PC-9 (cell line): ENCODE measurements at regions not wholly inside any gene's neighbourhood (a gene's known extent, or its start where the extent isn't known, plus 50 kb on each side); places are given as distances from the start of the nearest gene placed in this dataset.

Source experiments
- BruUV-seq: library from RNA; stranded (reverse); fragments of 400-500 nt; replicated peaks from 2 replicates; lab custom pipeline; 2021; lab: Mats Ljungman, UMichigan
- CTCF ChIA-PET: fragments of 300-600 bp; sonication (Branson Sonifier 250); formaldehyde crosslinking; loops from one replicate; lab custom pipeline; 2022; ENCODE audit warnings: antibody characterized with exemption; lab: Charles Lee
- POLR2A ChIA-PET: fragments of 300-600 bp; sonication (Branson Sonifier 250); formaldehyde crosslinking; loops from one replicate; lab custom pipeline; 2022; ENCODE audit warnings: antibody characterized with exemption; ENCODE audit not compliant: unreplicated experiment; lab: Charles Lee
- DNase-seq, 2 experiments: peaks; one replicate each; pipeline versions ENCODE4 v3.0.0 to v3.0.0-alpha.2; 2015 to 2022; ENCODE audit warnings: mixed read lengths in 1 of 2
- H2AFZ ChIP-seq: fragments of 200-600 bp; sonication (generic); 2 replicates; pipeline ENCODE4 v1.8.1; 2017; ENCODE audit warnings: antibody characterized with exemption
- H3F3A ChIP-seq: fragments of 200-600 bp; sonication (generic); 2 replicates; pipeline ENCODE4 v1.8.1; 2017; ENCODE audit warnings: antibody characterized with exemption, mild to moderate bottlenecking, low read depth; ENCODE audit not compliant: insufficient read depth
- H3K27ac ChIP-seq: fragments of 200-600 bp; sonication (generic); 2 replicates; pipeline ENCODE4 v1.6.1; 2016; ENCODE audit warnings: mixed run types
- H3K27me3 ChIP-seq: fragments of 200-600 bp; sonication (generic); 2 replicates; pipeline ENCODE4 v1.6.1; 2016; ENCODE audit warnings: low read depth, mixed run types; ENCODE audit not compliant: insufficient read depth
- H3K36me3 ChIP-seq: fragments of 200-600 bp; sonication (generic); 2 replicates; pipeline ENCODE4 v1.6.1; 2016; ENCODE audit warnings: low read depth, mixed run types
- H3K4me1 ChIP-seq: fragments of 200-600 bp; sonication (generic); replicated peaks from 2 replicates; pipeline ENCODE4 v1.6.1; 2016; ENCODE audit warnings: mixed run types; ENCODE audit not compliant: insufficient read depth
- H3K4me2 ChIP-seq: fragments of 200-600 bp; sonication (generic); 2 replicates; pipeline ENCODE4 v1.6.1; 2017; ENCODE audit warnings: mixed run types
- H3K4me3 ChIP-seq: fragments of 200-600 bp; sonication (generic); 2 replicates; pipeline ENCODE4 v1.6.1; 2016; ENCODE audit warnings: mixed run types
- H3K79me2 ChIP-seq: fragments of 200-600 bp; sonication (generic); 2 replicates; pipeline ENCODE4 v1.6.1; 2017; ENCODE audit warnings: low read depth, mixed run types
- H3K9me2 ChIP-seq: fragments of 200-600 bp; sonication (generic); 2 replicates; pipeline ENCODE4 v1.8.1; 2017; ENCODE audit warnings: mild to moderate bottlenecking; ENCODE audit not compliant: insufficient read depth
- H3K9me3 ChIP-seq: fragments of 200-600 bp; sonication (generic); 2 replicates; pipeline ENCODE4 v1.8.1; 2016; ENCODE audit warnings: low read depth; ENCODE audit not compliant: insufficient read depth
- H4K20me1 ChIP-seq: fragments of 200-600 bp; sonication (generic); 2 replicates; pipeline ENCODE4 v1.8.1; 2017; ENCODE audit not compliant: insufficient read depth
- EZH2 ChIP-seq: fragments of 200-600 bp; sonication (generic); IDR thresholded peaks from 2 replicates; pipeline ENCODE4 v1.8.0; 2017; ENCODE audit warnings: antibody characterized with exemption, low read depth
- intact Hi-C: fragments of 100-400 bp; cut with micrococcal nuclease; formaldehyde crosslinking; loops from one replicate; pipeline ENCODE4 v1.10.0; 2022; ENCODE audit not compliant: unreplicated experiment
- TF ChIP-seq, protein P1 (sequence below): fragments of 200-600 bp; sonication (generic); conservative IDR thresholded peaks from 2 replicates; pipeline ENCODE4 v1.6.1; 2017; ENCODE audit warnings: mixed run types, antibody characterized with exemption, mild to moderate bottlenecking, moderate library complexity

DNA sequence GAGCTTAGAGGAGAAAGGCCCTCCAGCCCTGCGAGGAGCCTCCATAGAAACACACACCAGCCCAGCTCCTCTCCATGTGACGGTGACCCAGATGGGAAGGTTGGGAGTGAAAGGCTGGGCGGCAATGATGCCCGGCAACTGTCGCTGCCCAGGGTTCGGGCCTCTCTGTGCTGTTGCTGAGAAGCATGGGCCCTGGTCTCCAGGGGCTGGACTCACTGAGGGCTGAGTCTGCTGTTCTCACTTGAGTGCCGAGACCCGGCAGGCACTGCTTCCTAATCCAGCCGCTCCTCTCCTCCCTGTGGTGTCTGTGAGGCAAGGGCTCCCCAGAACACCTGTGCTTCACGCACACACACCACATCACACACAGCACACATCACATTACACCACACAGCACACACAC lies 493.6 kb downstream of the GADD45G start:
- Histone ChIP-seq H3K4me3 (no peak overlapping the region), H3K9me2 (no peaks in the 10 kb centered on the region), H3K27me3 (peaks cover 68% of the 10 kb centered on the region), H3K27ac (no peak overlapping the region), H2AFZ (no peak overlapping the region), H3K36me3 (no peaks in the 10 kb centered on the region), H3K9me3 (no peaks in the 10 kb centered on the region), H3K79me2 (no peaks in the 10 kb centered on the region), H3F3A (no peaks in the 10 kb centered on the region), H3K4me2 (no peak overlapping the region), H3K4me1 (no peaks in the 10 kb centered on the region), H4K20me1 (no peaks in the 10 kb centered on the region)
- TF ChIP-seq, protein P1, sequence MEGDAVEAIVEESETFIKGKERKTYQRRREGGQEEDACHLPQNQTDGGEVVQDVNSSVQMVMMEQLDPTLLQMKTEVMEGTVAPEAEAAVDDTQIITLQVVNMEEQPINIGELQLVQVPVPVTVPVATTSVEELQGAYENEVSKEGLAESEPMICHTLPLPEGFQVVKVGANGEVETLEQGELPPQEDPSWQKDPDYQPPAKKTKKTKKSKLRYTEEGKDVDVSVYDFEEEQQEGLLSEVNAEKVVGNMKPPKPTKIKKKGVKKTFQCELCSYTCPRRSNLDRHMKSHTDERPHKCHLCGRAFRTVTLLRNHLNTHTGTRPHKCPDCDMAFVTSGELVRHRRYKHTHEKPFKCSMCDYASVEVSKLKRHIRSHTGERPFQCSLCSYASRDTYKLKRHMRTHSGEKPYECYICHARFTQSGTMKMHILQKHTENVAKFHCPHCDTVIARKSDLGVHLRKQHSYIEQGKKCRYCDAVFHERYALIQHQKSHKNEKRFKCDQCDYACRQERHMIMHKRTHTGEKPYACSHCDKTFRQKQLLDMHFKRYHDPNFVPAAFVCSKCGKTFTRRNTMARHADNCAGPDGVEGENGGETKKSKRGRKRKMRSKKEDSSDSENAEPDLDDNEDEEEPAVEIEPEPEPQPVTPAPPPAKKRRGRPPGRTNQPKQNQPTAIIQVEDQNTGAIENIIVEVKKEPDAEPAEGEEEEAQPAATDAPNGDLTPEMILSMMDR = no peak
- no TSS peak for BruUV-seq
- DNase-seq = no peak
- POLR2A ChIA-PET = no interaction called here
- intact Hi-C loops = no loop called here
- CTCF ChIA-PET = no interaction called here

DNA sequence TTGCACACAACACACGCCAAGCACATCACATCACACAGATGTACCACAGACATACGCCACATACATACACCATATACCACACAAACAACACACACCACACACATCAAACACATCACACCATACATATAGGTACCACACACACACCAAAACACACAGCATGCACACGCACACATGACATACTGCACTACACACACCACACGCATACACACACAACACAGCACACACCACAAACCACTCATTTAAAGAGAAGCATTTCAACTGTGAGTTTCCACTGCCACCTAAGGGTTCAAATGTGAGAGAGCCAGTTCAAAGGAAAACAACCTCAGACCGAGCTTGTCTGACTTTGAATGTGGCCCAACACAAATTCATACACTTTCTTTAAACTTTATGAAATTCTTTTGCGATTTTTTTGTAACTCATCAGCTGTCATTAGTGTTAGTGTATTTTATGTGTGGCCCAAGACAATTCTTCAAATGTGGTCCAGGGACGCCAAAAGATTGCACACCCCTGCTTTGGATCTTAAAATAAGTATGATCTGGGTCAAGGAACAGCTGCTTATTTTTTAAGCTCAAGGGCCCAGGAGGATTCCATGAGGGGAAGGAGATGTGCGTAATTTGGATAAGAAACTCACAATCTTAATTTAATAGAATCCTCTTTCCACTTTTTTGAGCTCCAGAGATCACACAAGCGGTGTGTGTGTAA lies 494.6 kb downstream of the GADD45G start:
- H3K27ac ChIP-seq = no peak overlapping the region
- H3K4me1 ChIP-seq = no peaks in the 10 kb centered on the region
- H4K20me1 ChIP-seq = no peaks in the 10 kb centered on the region
- H3K9me2 ChIP-seq = no peaks in the 10 kb centered on the region
- no peak overlapping the region for H3K4me3 ChIP-seq
- TF ChIP-seq EZH2 = no peak
- no peaks in the 10 kb centered on the region for H3K79me2 ChIP-seq
- intact Hi-C loops = no loop called here
- H2AFZ ChIP-seq = no peak overlapping the region
- H3K4me2 ChIP-seq = no peak overlapping the region
- H3F3A ChIP-seq = no peaks in the 10 kb centered on the region
- DNase-seq = no peak
- no TSS peak for BruUV-seq
- no peaks in the 10 kb centered on the region for H3K9me3 ChIP-seq
- no peaks in the 10 kb centered on the region for H3K36me3 ChIP-seq
- CTCF ChIA-PET = interaction anchor here (1.0 kb wide), 1 partner anchor 501 kb away, joined by 5 read pairs; no protein-coding TSS in a partner anchor
- POLR2A ChIA-PET = interaction anchor here (0.6 kb wide), 1 partner anchor 551 kb away, joined by 4 read pairs; no protein-coding TSS in a partner anchor
- peaks cover 69% of the 10 kb centered on the region for H3K27me3 ChIP-seq

DNA sequence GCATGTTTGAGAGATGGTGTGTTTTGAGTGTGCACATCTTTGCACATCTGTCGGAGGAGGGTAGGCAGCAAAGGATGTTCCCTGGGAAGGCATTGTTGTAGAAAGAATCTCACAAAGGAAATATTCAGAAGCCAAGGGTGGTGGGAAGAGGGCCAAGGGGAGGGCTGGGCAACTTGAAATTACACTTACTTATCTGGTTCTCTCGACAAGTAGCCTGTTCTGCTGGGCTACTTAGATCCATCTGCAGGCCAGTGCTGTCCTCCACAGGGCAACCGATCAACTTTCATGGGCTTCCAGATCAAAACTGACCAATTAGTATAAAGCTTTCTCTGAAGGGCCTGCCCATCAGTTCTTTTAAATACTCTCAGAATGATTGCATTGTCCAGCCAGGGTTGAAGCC lies 495.2 kb downstream of the GADD45G start:
- Histone ChIP-seq H3K27me3 (peaks cover 68% of the 10 kb centered on the region), H3F3A (no peaks in the 10 kb centered on the region), H3K4me1 (no peaks in the 10 kb centered on the region), H3K4me3 (no peak overlapping the region), H3K9me3 (no peaks in the 10 kb centered on the region), H4K20me1 (no peaks in the 10 kb centered on the region), H3K27ac (no peak overlapping the region), H3K9me2 (no peaks in the 10 kb centered on the region), H3K4me2 (no peak overlapping the region), H3K36me3 (no peaks in the 10 kb centered on the region), H3K79me2 (no peaks in the 10 kb centered on the region), H2AFZ (no peak overlapping the region)
- no peak for TF ChIP-seq EZH2
- TF ChIP-seq, protein P1 = no peak
- POLR2A ChIA-PET = interaction anchor here (0.6 kb wide), 1 partner anchor 551 kb away, joined by 4 read pairs; no protein-coding TSS in a partner anchor
- no TSS peak for BruUV-seq
- no peak for DNase-seq
- CTCF ChIA-PET = interaction anchor here (0.9 to 1.0 kb wide), 2 partner anchors 502 kb away, joined by 5 to 6 read pairs; no protein-coding TSS in a partner anchor
- intact Hi-C loops = no loop called here
